NCI-H345 (cell line): ENCODE measurements at regions not wholly inside any gene's neighbourhood (a gene's known extent, or its start where the extent isn't known, plus 50 kb on each side); places are given as distances from the start of the nearest gene placed in this dataset.
A peak's percentile ranks its signal among the peaks of the same experiment; 100 is the strongest.

Source experiments
- DNase-seq: peaks from one replicate; lab custom pipeline; 2025; lab: John Stamatoyannopoulos, UW

- DNase-seq: no peak
These were observed 134.9 kb upstream of the HSD17B12 start for GRCh38 chr11:43545610-43546009.

- no peak for DNase-seq
These were observed 133.7 kb upstream of the HSD17B12 start for GRCh38 chr11:43546561-43547429.

GRCh38 chr11:43547430-43547831, 133.1 kb upstream of the HSD17B12 start:
- DNase-seq: no peak

- no peak for DNase-seq
These were observed 132.6 kb upstream of the HSD17B12 start for GRCh38 chr11:43547889-43548381.

- no peak for DNase-seq
These were observed 131.6 kb upstream of the HSD17B12 start for GRCh38 chr11:43548916-43549315.

GRCh38 chr11:43549624-43550023, 130.9 kb upstream of the HSD17B12 start:
- DNase-seq: no peak

GRCh38 chr11:43550714-43551113, 129.8 kb upstream of the HSD17B12 start:
- DNase-seq: no peak

GRCh38 chr11:43554148-43554473, 126.4 kb upstream of the HSD17B12 start:
- no peak for DNase-seq

GRCh38 chr11:43555186-43555585, 125.4 kb upstream of the HSD17B12 start:
- DNase-seq: no peak

- DNase-seq: no peak
These were observed 124.5 kb upstream of the HSD17B12 start for GRCh38 chr11:43555816-43556611.

GRCh38 chr11:43556612-43557375, 123.7 kb upstream of the HSD17B12 start:
- no peak for DNase-seq

- DNase-seq: no peak
These were observed 122.9 kb upstream of the HSD17B12 start for GRCh38 chr11:43557553-43558110.

GRCh38 chr11:43558146-43558545, 122.4 kb upstream of the HSD17B12 start:
- DNase-seq: no peak

- no peak for DNase-seq
These were observed 121.9 kb upstream of the HSD17B12 start for GRCh38 chr11:43558556-43559127.

- no peak for DNase-seq
These were observed 118.7 kb upstream of the HSD17B12 start for GRCh38 chr11:43561832-43562231.

GRCh38 chr11:43567396-43567975, 113.1 kb upstream of the HSD17B12 start:
- peak; percentile 48 for DNase-seq

- DNase-seq: no peak
These were observed 107.3 kb upstream of the HSD17B12 start for GRCh38 chr11:43573233-43573632.

GRCh38 chr11:43573873-43574272, 106.7 kb upstream of the HSD17B12 start:
- no peak for DNase-seq

GRCh38 chr11:43574411-43574810, 106.1 kb upstream of the HSD17B12 start:
- no peak for DNase-seq

GRCh38 chr11:43574949-43575912, 105.3 kb upstream of the HSD17B12 start:
- DNase-seq: peak; percentile 32
